ENCODE measurements at regions not wholly inside any gene's neighbourhood (a gene's known extent, or its start where the extent isn't known, plus 50 kb on each side); places are given as distances from the start of the nearest gene placed in this dataset.

- TF ChIP-seq CTCF (conservative IDR thresholded peaks at IDR 0.05; ENCODE audit: low read depth, low read length): no peak
- no peak overlapping the region for H3K4me3 ChIP-seq (ENCODE audit: low read depth, low read length)
- DNase-seq (ENCODE audit: low read depth): no peak
Measured at GRCh38 chr15:62334536-62334935, 169.5 kb upstream of the C2CD4B start.

GRCh38 chr15:62337934-62338333 is 172.8 kb upstream of the C2CD4B start:
- TF ChIP-seq CTCF (conservative IDR thresholded peaks at IDR 0.05; ENCODE audit: low read depth, low read length): no peak
- DNase-seq (ENCODE audit: low read depth): no peak
- H3K4me3 ChIP-seq (ENCODE audit: low read depth, low read length): no peak overlapping the region

GRCh38 chr15:62338497-62338896 is 173.4 kb upstream of the C2CD4B start:
- DNase-seq (ENCODE audit: low read depth): no peak
- H3K4me3 ChIP-seq (ENCODE audit: low read depth, low read length): no peak overlapping the region
- no peak for TF ChIP-seq CTCF (conservative IDR thresholded peaks at IDR 0.05; ENCODE audit: low read depth, low read length)

- DNase-seq (ENCODE audit: low read depth): no peak
- H3K4me3 ChIP-seq (ENCODE audit: low read depth, low read length): no peak overlapping the region
- no peak for TF ChIP-seq CTCF (conservative IDR thresholded peaks at IDR 0.05; ENCODE audit: low read depth, low read length)
Measured at GRCh38 chr15:62342959-62343358, 177.9 kb upstream of the C2CD4B start.

- DNase-seq (ENCODE audit: low read depth): no peak
- H3K4me3 ChIP-seq (ENCODE audit: low read depth, low read length): no peak overlapping the region
- no peak for TF ChIP-seq CTCF (conservative IDR thresholded peaks at IDR 0.05; ENCODE audit: low read depth, low read length)
Measured at GRCh38 chr15:62343397-62343796, 178.3 kb upstream of the C2CD4B start.

GRCh38 chr15:62344806-62345539 is 179.9 kb upstream of the C2CD4B start:
- peak overlapping the region; percentile 43 for H3K4me3 ChIP-seq (ENCODE audit: low read depth, low read length)
- peak; percentile 89 for TF ChIP-seq CTCF (conservative IDR thresholded peaks at IDR 0.05; ENCODE audit: low read depth, low read length)
- DNase-seq (ENCODE audit: low read depth): peak; percentile 32

- DNase-seq (ENCODE audit: low read depth): no peak
Measured at GRCh38 chr15:62346168-62346567, 181.1 kb upstream of the C2CD4B start.

More at GRCh38 chr15:62346168-62346567, 181.1 kb upstream of the C2CD4B start:
- no peak overlapping the region for H3K4me3 ChIP-seq (ENCODE audit: low read depth, low read length)
- TF ChIP-seq CTCF (conservative IDR thresholded peaks at IDR 0.05; ENCODE audit: low read depth, low read length): no peak

Measured in epithelial cell of proximal tubule (primary cell).